ENCODE measurements at regions not wholly inside any gene's neighbourhood (a gene's known extent, or its start where the extent isn't known, plus 50 kb on each side); places are given as distances from the start of the nearest gene placed in this dataset.
"Not testable (repeated sequence)": the region's sequence is repeated elsewhere in the genome, so short reads cannot be mapped to it uniquely, and the experiment has no call there.

DNA sequence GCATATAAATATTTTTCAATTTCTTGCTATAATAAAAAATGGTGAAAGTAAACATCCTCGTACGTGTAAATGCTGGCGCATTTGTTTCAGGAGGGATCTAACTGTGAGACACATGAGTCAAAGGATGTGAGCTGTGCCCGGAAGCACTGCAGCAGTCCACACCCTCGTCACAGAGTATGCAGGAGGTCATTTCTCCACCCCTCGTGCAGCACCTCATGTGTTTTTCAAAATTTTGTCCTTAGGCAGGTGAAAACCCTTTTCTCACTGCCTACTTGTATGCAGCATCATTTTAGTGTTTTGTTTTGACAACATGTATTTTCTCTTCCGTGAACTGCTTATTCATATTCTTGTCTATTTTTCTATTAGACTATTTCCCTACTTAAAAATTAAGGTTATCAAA, 162.7 kb downstream of the AVL9 start:
- intact Hi-C loops (cut with DNase I): no loop called here
- Histone ChIP-seq H3K27ac (no peak overlapping the region), H3K4me3 (no peak overlapping the region), H3K9me3 (no peaks in the 10 kb centered on the region), H3K4me1 (no peaks in the 10 kb centered on the region), H3K27me3 (no peaks in the 10 kb centered on the region), H3K36me3 (no peaks in the 10 kb centered on the region)
- TF ChIP-seq POLR2AphosphoS5 (IDR thresholded peaks at IDR 0.05; ENCODE audit: insufficient read depth in 1 of 2, low read depth in 1 of 2) (no peak), POLR2A (IDR thresholded peaks at IDR 0.05) (no peak)
- TF ChIP-seq, protein P1, sequence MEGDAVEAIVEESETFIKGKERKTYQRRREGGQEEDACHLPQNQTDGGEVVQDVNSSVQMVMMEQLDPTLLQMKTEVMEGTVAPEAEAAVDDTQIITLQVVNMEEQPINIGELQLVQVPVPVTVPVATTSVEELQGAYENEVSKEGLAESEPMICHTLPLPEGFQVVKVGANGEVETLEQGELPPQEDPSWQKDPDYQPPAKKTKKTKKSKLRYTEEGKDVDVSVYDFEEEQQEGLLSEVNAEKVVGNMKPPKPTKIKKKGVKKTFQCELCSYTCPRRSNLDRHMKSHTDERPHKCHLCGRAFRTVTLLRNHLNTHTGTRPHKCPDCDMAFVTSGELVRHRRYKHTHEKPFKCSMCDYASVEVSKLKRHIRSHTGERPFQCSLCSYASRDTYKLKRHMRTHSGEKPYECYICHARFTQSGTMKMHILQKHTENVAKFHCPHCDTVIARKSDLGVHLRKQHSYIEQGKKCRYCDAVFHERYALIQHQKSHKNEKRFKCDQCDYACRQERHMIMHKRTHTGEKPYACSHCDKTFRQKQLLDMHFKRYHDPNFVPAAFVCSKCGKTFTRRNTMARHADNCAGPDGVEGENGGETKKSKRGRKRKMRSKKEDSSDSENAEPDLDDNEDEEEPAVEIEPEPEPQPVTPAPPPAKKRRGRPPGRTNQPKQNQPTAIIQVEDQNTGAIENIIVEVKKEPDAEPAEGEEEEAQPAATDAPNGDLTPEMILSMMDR (IDR thresholded peaks at IDR 0.05): no peak
- no peak for DNase-seq (ENCODE audit: extremely low spot score in 2 of 2)

DNA sequence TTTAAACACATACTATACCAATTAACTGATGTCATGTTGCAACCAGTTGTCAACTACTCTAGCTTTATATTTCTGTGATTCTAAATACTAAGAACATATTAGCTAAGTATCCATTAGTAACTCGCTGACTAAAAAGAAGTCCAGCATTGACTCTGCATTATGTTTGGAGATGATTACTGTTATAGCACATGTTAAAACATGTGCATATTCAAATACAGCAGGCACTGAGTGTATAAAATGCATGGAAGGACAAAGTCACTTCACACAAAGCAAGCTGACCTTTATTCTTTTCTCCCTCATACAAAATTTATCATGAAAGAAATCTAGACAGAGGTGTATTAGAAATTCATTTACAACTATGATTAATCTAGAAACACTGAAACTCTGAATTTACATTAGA, 159.3 kb downstream of the AVL9 start:
- H3K4me3 ChIP-seq; H3K27me3 ChIP-seq; H3K4me1 ChIP-seq; intact Hi-C loops (cut with DNase I); DNase-seq (ENCODE audit: extremely low spot score in 2 of 2); H3K27ac ChIP-seq; H3K36me3 ChIP-seq; H3K9me3 ChIP-seq: not testable (repeated sequence)

DNA sequence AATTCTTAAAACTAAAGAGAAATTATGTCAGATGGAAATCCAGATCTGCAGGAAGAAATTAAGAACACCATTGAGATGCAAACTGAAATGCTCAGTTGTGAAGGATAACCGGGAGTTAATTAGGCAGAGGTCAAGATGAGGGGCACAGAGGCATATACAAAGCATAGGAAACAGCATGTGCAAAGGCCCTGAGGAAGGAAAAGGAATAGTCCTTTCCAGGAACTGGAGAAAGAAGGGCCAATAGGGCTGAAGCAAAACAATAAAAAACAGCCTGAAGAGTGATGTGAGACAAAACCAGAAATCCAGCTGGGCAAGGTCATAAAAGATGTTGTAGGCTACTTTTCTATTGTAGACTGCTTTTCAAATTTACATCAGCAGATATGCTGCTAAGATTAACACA, 155.1 kb downstream of the AVL9 start:
- H3K9me3 ChIP-seq; H3K36me3 ChIP-seq; H3K27me3 ChIP-seq; intact Hi-C loops (cut with DNase I); H3K4me3 ChIP-seq; H3K27ac ChIP-seq; DNase-seq (ENCODE audit: extremely low spot score in 2 of 2); H3K4me1 ChIP-seq: not testable (repeated sequence)

DNA sequence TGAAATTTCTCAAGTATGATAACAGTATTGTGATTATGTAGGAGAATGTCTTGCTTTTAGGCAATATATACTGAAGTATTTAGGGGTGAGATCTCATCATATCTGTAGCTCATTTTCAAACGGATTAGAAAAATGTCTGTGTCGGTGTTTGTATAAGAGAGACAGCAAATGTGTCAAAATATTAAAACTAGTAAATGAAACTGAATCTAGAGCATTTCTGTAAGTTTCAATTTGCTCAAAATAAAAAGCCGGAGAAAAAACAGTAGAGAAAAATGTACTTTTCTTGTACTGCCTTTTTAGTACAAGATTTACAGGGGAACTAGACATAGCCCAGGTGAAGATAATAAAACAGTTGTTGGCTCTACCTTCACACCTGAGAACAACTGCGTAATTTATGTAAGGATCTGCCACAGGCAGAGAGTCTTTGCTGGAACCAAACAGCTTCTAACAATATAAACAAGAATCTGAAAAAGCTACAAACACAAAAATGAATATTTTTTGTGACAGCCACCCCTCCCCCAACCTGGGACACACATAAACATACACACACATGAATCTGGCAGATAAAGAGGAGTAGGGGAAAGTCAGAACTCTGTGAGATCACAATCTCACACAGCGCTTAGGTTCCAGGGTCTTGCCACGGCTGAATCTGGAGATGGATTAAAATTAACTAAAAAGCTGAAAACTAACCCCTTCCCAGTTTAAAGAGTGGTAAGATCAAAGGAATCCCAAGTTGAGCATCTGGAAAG, 153.3 kb downstream of the AVL9 start:
- H3K4me1 ChIP-seq: no peaks in the 10 kb centered on the region
- no peak overlapping the region for H3K27ac ChIP-seq
- H3K27me3 ChIP-seq: no peaks in the 10 kb centered on the region
- TF ChIP-seq POLR2A (IDR thresholded peaks at IDR 0.05) (no peak), POLR2AphosphoS5 (IDR thresholded peaks at IDR 0.05; ENCODE audit: insufficient read depth in 1 of 2, low read depth in 1 of 2) (no peak)
- TF ChIP-seq, protein P1 (IDR thresholded peaks at IDR 0.05): no peak
- intact Hi-C loops (cut with DNase I): no loop called here
- no peak overlapping the region for H3K4me3 ChIP-seq
- H3K9me3 ChIP-seq: no peaks in the 10 kb centered on the region
- DNase-seq (ENCODE audit: extremely low spot score in 2 of 2): no peak
- H3K36me3 ChIP-seq: no peaks in the 10 kb centered on the region

DNA sequence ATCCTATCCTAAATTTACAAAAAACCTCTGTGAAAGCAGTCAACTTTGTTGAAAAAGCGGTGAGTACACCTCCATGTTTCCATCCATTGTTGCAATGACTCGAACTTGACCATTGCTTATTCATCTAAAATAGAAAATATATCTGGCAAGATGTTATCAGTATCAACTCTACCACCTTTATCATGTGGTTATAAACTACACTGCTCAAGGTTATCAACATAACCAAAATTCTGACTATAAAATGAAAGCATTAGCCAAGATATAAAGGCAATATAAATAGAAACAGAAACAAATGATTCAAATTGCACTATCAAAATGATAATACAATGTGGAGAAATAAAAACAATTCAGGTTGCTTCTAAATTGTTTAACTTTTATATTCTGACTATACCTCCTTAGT, 150.0 kb downstream of the AVL9 start:
- H3K9me3 ChIP-seq; intact Hi-C loops (cut with DNase I); H3K4me3 ChIP-seq; DNase-seq (ENCODE audit: extremely low spot score in 2 of 2); H3K27ac ChIP-seq; H3K27me3 ChIP-seq; H3K36me3 ChIP-seq; H3K4me1 ChIP-seq: not testable (repeated sequence)

- Histone ChIP-seq H3K4me1 (no peaks in the 10 kb centered on the region), H3K27me3 (no peaks in the 10 kb centered on the region), H3K9me3 (no peaks in the 10 kb centered on the region), H3K36me3 (no peaks in the 10 kb centered on the region), H3K4me3 (no peak overlapping the region), H3K27ac (no peak overlapping the region)
- TF ChIP-seq POLR2AphosphoS5 (IDR thresholded peaks at IDR 0.05; ENCODE audit: insufficient read depth in 1 of 2, low read depth in 1 of 2) (no peak), POLR2A (IDR thresholded peaks at IDR 0.05) (no peak)
- TF ChIP-seq, protein P1 (IDR thresholded peaks at IDR 0.05): no peak
- no peak for DNase-seq (ENCODE audit: extremely low spot score in 2 of 2)
- intact Hi-C loops (cut with DNase I): no loop called here
Observed at GRCh38 chr7:32643194-32643593, 147.9 kb downstream of the AVL9 start.
